HL-60 (cell line): ENCODE measurements at regions not wholly inside any gene's neighbourhood (a gene's known extent, or its start where the extent isn't known, plus 50 kb on each side); places are given as distances from the start of the nearest gene placed in this dataset.
A peak's percentile ranks its signal among the peaks of the same experiment; 100 is the strongest.

ENCODE experiments used
- DNase-seq, 2 experiments: peaks; one replicate each; pipeline ENCODE4 v3.0.0-alpha.2; 2010 to 2020; ENCODE audit warnings: low read depth in 1 of 2, low spot score in 1 of 2
- H3K27ac ChIP-seq: fragments of 250-450 bp; sonication (Bioruptor Pico); replicated peaks from 2 replicates; pipeline ENCODE4 v1.5.1; 2020; ENCODE audit warnings: mild to moderate bottlenecking, moderate library complexity
- H3K27me3 ChIP-seq: fragments of 250-450 bp; sonication (Bioruptor Pico); 2 replicates; pipeline ENCODE4 v1.5.1; 2021; ENCODE audit warnings: mild to moderate bottlenecking, moderate library complexity; ENCODE audit not compliant: insufficient read depth, poor library complexity, severe bottlenecking
- H3K4me3 ChIP-seq: replicated peaks from 2 replicates; pipeline ENCODE4 v1.5.1; 2011; ENCODE audit warnings: mild to moderate bottlenecking, control low read depth, low read length; ENCODE audit not compliant: insufficient read depth
- CTCF ChIP-seq: IDR thresholded peaks from one replicate; pipeline ENCODE4 v1.5.1; 2011; ENCODE audit warnings: low read length, control low read depth, inconsistent platforms; ENCODE audit not compliant: insufficient read depth
- GABPA ChIP-seq: IDR thresholded peaks from 2 replicates; pipeline ENCODE4 v1.6.1; 2012; ENCODE audit warnings: low read depth
- POLR2AphosphoS5 ChIP-seq: IDR thresholded peaks from 2 replicates; pipeline ENCODE4 v1.6.1; 2012; ENCODE audit warnings: low read depth
- SPI1 ChIP-seq: IDR thresholded peaks from 2 replicates; pipeline ENCODE4 v1.6.1; 2012; ENCODE audit warnings: low read depth, mild to moderate bottlenecking, borderline replicate concordance
- TF ChIP-seq, protein P1 (sequence below): IDR thresholded peaks from 2 replicates; pipeline ENCODE4 v1.6.1; 2012; ENCODE audit warnings: low read depth; ENCODE audit not compliant: insufficient replicate concordance

DNA sequence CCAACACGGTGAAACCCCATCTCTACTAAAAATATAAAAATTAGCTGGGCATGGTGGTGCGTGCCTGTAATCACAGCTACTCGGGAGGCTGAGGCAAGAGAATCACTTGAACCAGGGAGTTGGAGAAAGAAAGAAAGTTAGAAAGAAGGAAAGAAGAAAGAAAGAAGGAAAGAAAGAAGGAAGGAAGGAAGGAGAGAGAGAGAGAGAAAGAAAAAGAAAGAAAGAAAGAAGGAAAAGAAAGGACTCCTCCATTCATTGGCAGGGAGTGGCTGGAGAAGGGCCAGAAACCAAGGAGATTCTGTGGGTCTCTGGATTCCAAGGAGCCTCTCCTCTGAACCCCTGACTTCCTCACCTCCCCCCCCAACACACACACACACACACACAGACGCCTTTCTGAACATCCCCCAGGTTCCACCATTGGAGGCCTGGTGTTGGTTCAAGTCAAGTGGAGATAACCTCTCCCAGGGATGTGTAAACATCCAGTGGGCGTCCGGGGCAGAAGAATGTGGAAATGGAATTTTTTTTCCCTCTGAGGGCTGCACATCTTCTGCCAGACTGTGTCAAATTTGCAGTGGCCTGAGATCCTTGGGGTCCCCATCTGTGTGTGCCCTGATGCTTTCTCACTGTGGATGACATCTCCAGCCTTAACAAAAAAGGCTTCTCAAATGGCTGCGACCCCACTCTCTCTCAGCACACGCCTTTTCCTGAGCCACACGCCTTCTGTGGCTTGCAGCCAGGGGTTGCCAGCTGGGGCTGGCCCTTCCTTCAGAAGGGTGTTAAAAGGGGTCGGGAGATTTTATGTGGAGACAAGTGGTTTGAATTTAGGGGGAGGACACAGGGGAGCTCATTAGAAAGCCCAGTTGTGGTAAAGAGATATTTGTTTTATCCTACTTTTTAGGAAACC lies 109.3 kb upstream of the HAND1 start:
- Histone ChIP-seq H3K27ac (no peak overlapping the region), H3K27me3 (peaks cover 5% of the 10 kb centered on the region), H3K4me3 (no peak overlapping the region)
- no peak for DNase-seq
- TF ChIP-seq SPI1: no peak
- no peak for TF ChIP-seq POLR2AphosphoS5
- TF ChIP-seq, protein P1, sequence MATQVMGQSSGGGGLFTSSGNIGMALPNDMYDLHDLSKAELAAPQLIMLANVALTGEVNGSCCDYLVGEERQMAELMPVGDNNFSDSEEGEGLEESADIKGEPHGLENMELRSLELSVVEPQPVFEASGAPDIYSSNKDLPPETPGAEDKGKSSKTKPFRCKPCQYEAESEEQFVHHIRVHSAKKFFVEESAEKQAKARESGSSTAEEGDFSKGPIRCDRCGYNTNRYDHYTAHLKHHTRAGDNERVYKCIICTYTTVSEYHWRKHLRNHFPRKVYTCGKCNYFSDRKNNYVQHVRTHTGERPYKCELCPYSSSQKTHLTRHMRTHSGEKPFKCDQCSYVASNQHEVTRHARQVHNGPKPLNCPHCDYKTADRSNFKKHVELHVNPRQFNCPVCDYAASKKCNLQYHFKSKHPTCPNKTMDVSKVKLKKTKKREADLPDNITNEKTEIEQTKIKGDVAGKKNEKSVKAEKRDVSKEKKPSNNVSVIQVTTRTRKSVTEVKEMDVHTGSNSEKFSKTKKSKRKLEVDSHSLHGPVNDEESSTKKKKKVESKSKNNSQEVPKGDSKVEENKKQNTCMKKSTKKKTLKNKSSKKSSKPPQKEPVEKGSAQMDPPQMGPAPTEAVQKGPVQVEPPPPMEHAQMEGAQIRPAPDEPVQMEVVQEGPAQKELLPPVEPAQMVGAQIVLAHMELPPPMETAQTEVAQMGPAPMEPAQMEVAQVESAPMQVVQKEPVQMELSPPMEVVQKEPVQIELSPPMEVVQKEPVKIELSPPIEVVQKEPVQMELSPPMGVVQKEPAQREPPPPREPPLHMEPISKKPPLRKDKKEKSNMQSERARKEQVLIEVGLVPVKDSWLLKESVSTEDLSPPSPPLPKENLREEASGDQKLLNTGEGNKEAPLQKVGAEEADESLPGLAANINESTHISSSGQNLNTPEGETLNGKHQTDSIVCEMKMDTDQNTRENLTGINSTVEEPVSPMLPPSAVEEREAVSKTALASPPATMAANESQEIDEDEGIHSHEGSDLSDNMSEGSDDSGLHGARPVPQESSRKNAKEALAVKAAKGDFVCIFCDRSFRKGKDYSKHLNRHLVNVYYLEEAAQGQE: no peak
- no peak for TF ChIP-seq CTCF
- TF ChIP-seq GABPA: no peak

GRCh38 chr5:154583671-154584177 lies 105.7 kb upstream of the HAND1 start:
- H3K4me3 ChIP-seq: no peak overlapping the region
- H3K27ac ChIP-seq: no peak overlapping the region
- TF ChIP-seq, protein P1: no peak
- TF ChIP-seq SPI1 (no peak), CTCF (no peak), GABPA (no peak), POLR2AphosphoS5 (no peak)
- DNase-seq: peak in 1 of 2 experiments; percentile 11
- peaks cover 5% of the 10 kb centered on the region for H3K27me3 ChIP-seq

DNA sequence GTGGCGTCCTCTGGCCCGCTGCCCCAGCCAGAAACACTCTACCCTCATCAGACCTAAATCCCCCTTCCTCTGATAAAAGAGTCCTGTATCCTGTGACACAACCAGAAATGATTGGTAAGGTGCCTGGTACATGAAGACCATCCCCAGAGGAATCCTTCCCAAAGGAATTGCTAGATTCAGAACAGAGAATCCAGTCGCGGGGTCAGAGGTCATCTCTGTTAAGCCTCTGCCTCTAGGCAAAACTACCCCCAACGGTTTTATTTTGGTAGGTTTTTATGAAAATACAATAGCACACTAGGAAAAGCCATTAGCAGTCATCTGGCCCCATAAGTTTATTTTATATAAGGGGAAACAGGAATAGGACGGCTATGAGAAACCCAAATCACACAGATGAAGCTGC lies 102.4 kb upstream of the HAND1 start:
- Histone ChIP-seq H3K27ac (no peak overlapping the region), H3K27me3 (peaks cover 14% of the 10 kb centered on the region), H3K4me3 (no peak overlapping the region)
- no peak for DNase-seq
- TF ChIP-seq POLR2AphosphoS5: no peak
- TF ChIP-seq, protein P1: no peak
- no peak for TF ChIP-seq SPI1
- TF ChIP-seq CTCF: no peak
- TF ChIP-seq GABPA: no peak
